Loucy (cell line): ENCODE measurements at regions not wholly inside any gene's neighbourhood (a gene's known extent, or its start where the extent isn't known, plus 50 kb on each side); places are given as distances from the start of the nearest gene placed in this dataset.

Experiments used
- H2AFZ ChIP-seq: fragments of 200-600 bp; sonication (generic); 2 replicates; pipeline ENCODE4 v1.6.0; 2016; ENCODE audit warnings: antibody characterized with exemption, mild to moderate bottlenecking, low read length, moderate library complexity
- H3F3A ChIP-seq: fragments of 200-600 bp; 2 replicates; pipeline ENCODE4 v1.6.0; 2016; ENCODE audit warnings: antibody characterized with exemption, low read depth, mild to moderate bottlenecking
- H3K27me3 ChIP-seq: fragments of 200-600 bp; sonication (generic); 2 replicates; pipeline ENCODE4 v1.6.1; 2014; ENCODE audit warnings: low read length, mild to moderate bottlenecking; ENCODE audit not compliant: insufficient read depth, poor library complexity, severe bottlenecking
- H3K36me3 ChIP-seq: fragments of 200-600 bp; sonication (generic); 2 replicates; pipeline ENCODE4 v1.6.1; 2016; ENCODE audit warnings: low read length; ENCODE audit not compliant: insufficient read depth
- H3K4me1 ChIP-seq: fragments of 200-600 bp; sonication (generic); 2 replicates; pipeline ENCODE4 v1.5.1; 2014; ENCODE audit warnings: low read length, mild to moderate bottlenecking; ENCODE audit not compliant: insufficient read depth, poor library complexity, severe bottlenecking
- H3K4me2 ChIP-seq: fragments of 200-600 bp; sonication (generic); 2 replicates; pipeline ENCODE4 v1.6.0; 2014; ENCODE audit warnings: antibody characterized with exemption, low read length, low read depth, mild to moderate bottlenecking; ENCODE audit not compliant: poor library complexity, severe bottlenecking
- H3K4me3 ChIP-seq: fragments of 200-600 bp; sonication (generic); 2 replicates; pipeline ENCODE4 v1.5.1; 2014; ENCODE audit warnings: low read length, mild to moderate bottlenecking, mixed read lengths; ENCODE audit not compliant: poor library complexity, severe bottlenecking
- H3K79me2 ChIP-seq: fragments of 200-600 bp; sonication (generic); 2 replicates; pipeline ENCODE4 v1.6.1; 2014; ENCODE audit warnings: low read length; ENCODE audit not compliant: insufficient read depth
- H3K9ac ChIP-seq: fragments of 200-600 bp; sonication (generic); 2 replicates; pipeline ENCODE4 v1.6.0; 2014; ENCODE audit warnings: mild to moderate bottlenecking, low read depth, low read length, moderate library complexity; ENCODE audit not compliant: poor library complexity, severe bottlenecking
- H3K9me2 ChIP-seq: fragments of 200-600 bp; sonication (generic); replicated peaks from 2 replicates; pipeline ENCODE4 v1.6.1; 2016; ENCODE audit warnings: low read depth, low read length, mixed read lengths
- H3K9me3 ChIP-seq: fragments of 200-600 bp; sonication (generic); 2 replicates; pipeline ENCODE4 v1.6.1; 2014; ENCODE audit warnings: mild to moderate bottlenecking, antibody characterized with exemption, low read length, low read depth; ENCODE audit not compliant: insufficient read depth
- H4K20me1 ChIP-seq: fragments of 200-600 bp; sonication (generic); 2 replicates; pipeline ENCODE4 v1.6.0; 2014; ENCODE audit warnings: antibody characterized with exemption, low read length, mild to moderate bottlenecking; ENCODE audit not compliant: insufficient read depth, poor library complexity, severe bottlenecking
- EZH2phosphoT487 ChIP-seq: fragments of 200-600 bp; IDR thresholded peaks from 2 replicates; pipeline ENCODE4 v1.6.1; 2018; ENCODE audit warnings: antibody characterized with exemption, mild to moderate bottlenecking, moderate library complexity, borderline replicate concordance
- TF ChIP-seq, protein P1 (sequence below): fragments of 200-600 bp; sonication (generic); conservative IDR thresholded peaks from 2 replicates; pipeline ENCODE4 v1.5.1; 2014; ENCODE audit warnings: mild to moderate bottlenecking, antibody characterized with exemption, low read length

DNA sequence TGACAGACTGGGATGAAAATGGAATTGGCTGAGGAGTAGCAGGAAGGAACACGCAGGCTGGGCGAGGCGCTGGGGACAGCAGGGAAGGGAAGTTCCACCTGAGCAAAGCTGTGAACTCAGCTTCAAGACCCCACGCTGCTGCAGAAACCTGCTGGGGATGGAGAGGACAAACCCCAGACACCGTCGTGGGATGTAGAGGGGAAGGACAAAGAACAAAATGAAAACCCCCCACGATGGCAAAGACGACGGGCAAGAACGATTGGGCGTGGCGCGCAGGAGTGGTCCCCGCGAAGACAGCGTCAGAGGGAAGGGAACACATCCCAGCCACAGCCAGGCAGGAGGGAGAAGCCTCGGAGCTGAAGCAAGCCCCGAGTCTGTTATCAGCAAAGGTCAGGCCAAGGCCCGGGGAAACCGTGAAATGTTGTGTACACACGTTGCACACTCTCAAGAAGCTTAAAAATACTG lies 222.9 kb downstream of the NDUFA10 start:
- Histone ChIP-seq H3K9ac (no peak overlapping the region), H3K27me3 (no peaks in the 10 kb centered on the region), H3K4me1 (no peaks in the 10 kb centered on the region), H3F3A (no peaks in the 10 kb centered on the region), H3K79me2 (no peaks in the 10 kb centered on the region), H3K36me3 (no peaks in the 10 kb centered on the region), H3K4me2 (no peak overlapping the region), H2AFZ (no peak overlapping the region), H4K20me1 (no peaks in the 10 kb centered on the region), H3K9me3 (peaks cover 6% of the 10 kb centered on the region; the same call in 1 of the 2 replicates), H3K4me3 (no peak overlapping the region), H3K9me2 (no peaks in the 10 kb centered on the region)
- no peak for TF ChIP-seq EZH2phosphoT487
- TF ChIP-seq, protein P1, sequence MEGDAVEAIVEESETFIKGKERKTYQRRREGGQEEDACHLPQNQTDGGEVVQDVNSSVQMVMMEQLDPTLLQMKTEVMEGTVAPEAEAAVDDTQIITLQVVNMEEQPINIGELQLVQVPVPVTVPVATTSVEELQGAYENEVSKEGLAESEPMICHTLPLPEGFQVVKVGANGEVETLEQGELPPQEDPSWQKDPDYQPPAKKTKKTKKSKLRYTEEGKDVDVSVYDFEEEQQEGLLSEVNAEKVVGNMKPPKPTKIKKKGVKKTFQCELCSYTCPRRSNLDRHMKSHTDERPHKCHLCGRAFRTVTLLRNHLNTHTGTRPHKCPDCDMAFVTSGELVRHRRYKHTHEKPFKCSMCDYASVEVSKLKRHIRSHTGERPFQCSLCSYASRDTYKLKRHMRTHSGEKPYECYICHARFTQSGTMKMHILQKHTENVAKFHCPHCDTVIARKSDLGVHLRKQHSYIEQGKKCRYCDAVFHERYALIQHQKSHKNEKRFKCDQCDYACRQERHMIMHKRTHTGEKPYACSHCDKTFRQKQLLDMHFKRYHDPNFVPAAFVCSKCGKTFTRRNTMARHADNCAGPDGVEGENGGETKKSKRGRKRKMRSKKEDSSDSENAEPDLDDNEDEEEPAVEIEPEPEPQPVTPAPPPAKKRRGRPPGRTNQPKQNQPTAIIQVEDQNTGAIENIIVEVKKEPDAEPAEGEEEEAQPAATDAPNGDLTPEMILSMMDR: no peak

DNA sequence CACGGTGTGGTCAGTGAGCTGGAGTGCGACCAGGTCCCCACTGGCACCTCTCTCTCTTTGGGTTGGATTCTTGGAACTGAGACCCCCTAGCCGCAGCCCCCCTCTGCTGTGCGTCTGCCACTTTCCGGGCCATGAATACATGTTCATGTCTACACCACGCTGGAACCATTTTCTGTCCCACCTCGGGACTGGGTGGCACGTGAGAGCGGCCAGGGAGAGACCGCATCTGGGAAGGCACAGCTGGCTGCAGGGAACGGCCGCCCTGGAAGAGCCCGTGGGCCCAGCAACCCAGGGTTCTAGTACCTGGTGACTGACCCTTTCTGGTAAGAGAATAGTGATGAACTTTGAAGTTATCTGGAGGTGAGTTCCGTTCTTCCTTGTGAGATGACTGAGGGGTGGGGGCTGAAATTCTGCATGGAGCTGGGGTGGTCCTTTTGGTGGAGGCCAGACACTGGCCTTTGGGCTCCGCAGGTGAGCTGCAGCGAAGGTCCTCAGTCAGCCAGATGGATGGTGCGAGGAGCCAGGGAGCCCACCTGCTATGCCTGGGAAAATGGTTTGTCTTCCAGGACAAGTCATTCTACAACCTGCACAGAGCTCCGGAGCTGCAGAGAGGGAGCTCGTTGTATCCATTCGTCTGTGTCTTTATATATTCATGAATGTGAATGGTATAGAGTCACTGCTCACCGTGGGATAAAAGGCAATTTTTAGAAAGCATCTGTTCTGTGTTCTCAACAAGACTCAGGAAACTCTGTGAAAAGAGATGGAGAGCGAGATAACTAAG lies 223.5 kb downstream of the NDUFA10 start:
- Histone ChIP-seq H3K9me3 (peaks cover 6% of the 10 kb centered on the region; the same call in 1 of the 2 replicates), H3K79me2 (no peaks in the 10 kb centered on the region), H3K36me3 (no peaks in the 10 kb centered on the region), H3K27me3 (no peaks in the 10 kb centered on the region), H3F3A (no peaks in the 10 kb centered on the region), H3K4me3 (no peak overlapping the region), H3K9ac (no peak overlapping the region), H3K4me1 (no peaks in the 10 kb centered on the region), H2AFZ (no peak overlapping the region), H4K20me1 (no peaks in the 10 kb centered on the region), H3K4me2 (no peak overlapping the region), H3K9me2 (no peaks in the 10 kb centered on the region)
- TF ChIP-seq, protein P1: no peak
- no peak for TF ChIP-seq EZH2phosphoT487

DNA sequence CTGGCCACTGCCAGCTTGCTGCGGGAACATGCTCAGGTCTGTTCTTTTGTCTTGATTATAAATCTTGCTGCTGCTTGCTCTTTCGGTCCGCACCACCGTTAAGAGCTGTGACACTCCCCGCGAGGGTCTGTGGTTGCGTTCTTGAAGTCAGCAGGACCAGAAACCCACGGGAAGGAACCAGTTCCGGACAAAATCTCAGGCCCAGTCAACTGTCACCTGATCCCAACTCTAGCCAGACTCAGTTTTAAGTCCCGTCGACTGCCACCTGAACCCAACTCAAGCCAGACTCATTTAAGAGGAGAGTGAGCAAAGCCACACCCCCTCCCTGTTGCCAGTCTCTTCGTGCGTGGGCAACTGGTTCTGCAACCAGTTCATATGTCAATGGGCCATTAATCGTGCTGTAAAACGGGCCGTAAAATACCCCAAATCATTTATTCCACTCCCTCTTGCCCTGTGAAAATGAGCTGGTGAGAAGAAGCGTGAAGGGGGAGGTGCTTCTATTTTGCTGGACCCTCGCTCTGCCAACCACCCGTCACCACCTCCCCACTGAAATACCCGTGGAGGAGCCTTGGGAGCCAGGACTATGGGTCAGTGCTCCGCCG lies 224.3 kb downstream of the NDUFA10 start:
- Histone ChIP-seq H3F3A (no peaks in the 10 kb centered on the region), H3K79me2 (no peaks in the 10 kb centered on the region), H4K20me1 (no peaks in the 10 kb centered on the region), H3K9ac (no peak overlapping the region), H3K4me1 (no peaks in the 10 kb centered on the region), H3K4me2 (no peak overlapping the region), H3K4me3 (no peak overlapping the region), H3K27me3 (no peaks in the 10 kb centered on the region), H3K9me2 (no peaks in the 10 kb centered on the region), H3K9me3 (peaks cover 6% of the 10 kb centered on the region; the same call in 1 of the 2 replicates), H2AFZ (no peak overlapping the region), H3K36me3 (no peaks in the 10 kb centered on the region)
- no peak for TF ChIP-seq EZH2phosphoT487
- TF ChIP-seq, protein P1: no peak
